Middle frontal gyrus (tissue), 1 donor: ENCODE measurements at regions not wholly inside any gene's neighbourhood (a gene's known extent, or its start where the extent isn't known, plus 50 kb on each side); places are given as distances from the start of the nearest gene placed in this dataset.
"Not testable (repeated sequence)": the region's sequence is repeated elsewhere in the genome, so short reads cannot be mapped to it uniquely, and the experiment has no call there.

Experiments
- DNase-seq: peaks from one replicate; pipeline ENCODE4 v3.0.0-alpha.2; 2015; ENCODE audit warnings: low spot score; ENCODE audit errors: extremely low spot score

- not testable (repeated sequence) for DNase-seq
These were observed 178.0 kb upstream of the PLGLB2 start for GRCh38 chr2:87569689-87570397.

- DNase-seq: not testable (repeated sequence)
These were observed 175.9 kb upstream of the PLGLB2 start for GRCh38 chr2:87571889-87572465.

GRCh38 chr2:87572906-87573305 is 175.0 kb upstream of the PLGLB2 start:
- DNase-seq: not testable (repeated sequence)

- not testable (repeated sequence) for DNase-seq
These were observed 174.3 kb upstream of the PLGLB2 start for GRCh38 chr2:87573386-87574192.

- not testable (repeated sequence) for DNase-seq
These were observed 173.4 kb upstream of the PLGLB2 start for GRCh38 chr2:87574193-87575119.

- not testable (repeated sequence) for DNase-seq
These were observed 172.7 kb upstream of the PLGLB2 start for GRCh38 chr2:87575138-87575537.

- not testable (repeated sequence) for DNase-seq
These were observed 170.5 kb upstream of the PLGLB2 start for GRCh38 chr2:87577358-87577757.

GRCh38 chr2:87582152-87582551 is 165.7 kb upstream of the PLGLB2 start:
- not testable (repeated sequence) for DNase-seq

GRCh38 chr2:87582579-87582978 is 165.3 kb upstream of the PLGLB2 start:
- DNase-seq: not testable (repeated sequence)

- not testable (repeated sequence) for DNase-seq
These were observed 164.5 kb upstream of the PLGLB2 start for GRCh38 chr2:87583370-87583769.

- not testable (repeated sequence) for DNase-seq
These were observed 164.1 kb upstream of the PLGLB2 start for GRCh38 chr2:87583803-87584202.

- DNase-seq: not testable (repeated sequence)
These were observed 163.5 kb upstream of the PLGLB2 start for GRCh38 chr2:87584268-87584906.

GRCh38 chr2:87587934-87588333 is 160.0 kb upstream of the PLGLB2 start:
- not testable (repeated sequence) for DNase-seq

GRCh38 chr2:87592974-87593373 is 154.9 kb upstream of the PLGLB2 start:
- not testable (repeated sequence) for DNase-seq

GRCh38 chr2:87593784-87594610 is 153.9 kb upstream of the PLGLB2 start:
- not testable (repeated sequence) for DNase-seq

GRCh38 chr2:87594611-87594992 is 153.3 kb upstream of the PLGLB2 start:
- not testable (repeated sequence) for DNase-seq

- DNase-seq: not testable (repeated sequence)
These were observed 152.9 kb upstream of the PLGLB2 start for GRCh38 chr2:87595017-87595416.

GRCh38 chr2:87600961-87601360 is 146.9 kb upstream of the PLGLB2 start:
- not testable (repeated sequence) for DNase-seq

- DNase-seq: not testable (repeated sequence)
These were observed 145.8 kb upstream of the PLGLB2 start for GRCh38 chr2:87602118-87602517.
